ENCODE measurements at regions not wholly inside any gene's neighbourhood (a gene's known extent, or its start where the extent isn't known, plus 50 kb on each side); places are given as distances from the start of the nearest gene placed in this dataset.
"Not testable (repeated sequence)": the region's sequence is repeated elsewhere in the genome, so short reads cannot be mapped to it uniquely, and the experiment has no call there.

DNA sequence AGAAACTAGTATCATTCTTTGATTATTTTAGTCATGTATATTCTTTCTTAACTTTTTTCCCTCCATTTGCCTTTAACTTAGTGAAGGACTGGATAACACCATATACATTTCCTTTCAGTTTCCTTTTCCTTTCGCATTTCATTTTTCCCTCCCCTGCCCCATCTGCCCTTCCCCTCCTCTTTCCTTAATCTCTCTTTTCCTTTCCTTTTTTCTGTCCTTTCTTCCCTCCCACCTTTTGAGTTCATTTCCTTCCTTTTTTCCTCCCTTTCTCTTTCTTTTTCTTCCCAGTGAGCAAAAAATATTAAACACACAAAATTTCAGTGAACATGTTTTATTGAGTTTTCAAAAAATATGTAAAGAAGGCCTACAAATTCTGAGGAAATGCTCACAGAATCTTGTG lies 373.3 kb downstream of the SRGAP2C start:
- not testable (repeated sequence) for TF ChIP-seq CTCF (conservative IDR thresholded peaks at IDR 0.05; ENCODE audit: low read depth, low read length); EZH2 (IDR thresholded peaks at IDR 0.05; ENCODE audit: borderline replicate concordance, low read depth, low read length, poor library complexity, severe bottlenecking)
